ENCODE measurements at regions not wholly inside any gene's neighbourhood (a gene's known extent, or its start where the extent isn't known, plus 50 kb on each side); places are given as distances from the start of the nearest gene placed in this dataset.

DNA sequence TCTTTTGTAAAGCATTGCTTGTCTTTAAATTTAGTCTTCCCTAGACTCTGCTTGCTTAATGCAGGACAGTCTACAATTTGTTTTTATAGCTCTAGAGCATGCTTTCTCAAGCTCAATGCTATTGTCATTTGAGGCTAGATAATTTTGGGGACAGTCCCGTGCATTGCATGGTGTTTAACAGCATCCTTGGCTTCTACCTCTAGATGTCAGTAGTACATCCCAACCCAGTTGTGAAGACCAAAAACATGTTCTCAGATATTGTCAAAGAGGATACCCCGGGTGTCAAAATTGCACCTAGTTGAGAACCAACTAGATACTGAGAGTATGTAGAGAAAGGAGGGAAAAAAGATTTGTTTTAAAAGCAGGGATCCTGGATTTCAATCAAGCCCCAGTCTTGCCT lies 277.5 kb downstream of the CEMIP2 start:
- TF ChIP-seq, protein P1, sequence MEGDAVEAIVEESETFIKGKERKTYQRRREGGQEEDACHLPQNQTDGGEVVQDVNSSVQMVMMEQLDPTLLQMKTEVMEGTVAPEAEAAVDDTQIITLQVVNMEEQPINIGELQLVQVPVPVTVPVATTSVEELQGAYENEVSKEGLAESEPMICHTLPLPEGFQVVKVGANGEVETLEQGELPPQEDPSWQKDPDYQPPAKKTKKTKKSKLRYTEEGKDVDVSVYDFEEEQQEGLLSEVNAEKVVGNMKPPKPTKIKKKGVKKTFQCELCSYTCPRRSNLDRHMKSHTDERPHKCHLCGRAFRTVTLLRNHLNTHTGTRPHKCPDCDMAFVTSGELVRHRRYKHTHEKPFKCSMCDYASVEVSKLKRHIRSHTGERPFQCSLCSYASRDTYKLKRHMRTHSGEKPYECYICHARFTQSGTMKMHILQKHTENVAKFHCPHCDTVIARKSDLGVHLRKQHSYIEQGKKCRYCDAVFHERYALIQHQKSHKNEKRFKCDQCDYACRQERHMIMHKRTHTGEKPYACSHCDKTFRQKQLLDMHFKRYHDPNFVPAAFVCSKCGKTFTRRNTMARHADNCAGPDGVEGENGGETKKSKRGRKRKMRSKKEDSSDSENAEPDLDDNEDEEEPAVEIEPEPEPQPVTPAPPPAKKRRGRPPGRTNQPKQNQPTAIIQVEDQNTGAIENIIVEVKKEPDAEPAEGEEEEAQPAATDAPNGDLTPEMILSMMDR (IDR thresholded peaks at IDR 0.05), result peak; percentile 44
- TF ChIP-seq EZH2 (IDR thresholded peaks at IDR 0.05), result no peak
